GM18951 (cell line): ENCODE measurements at regions not wholly inside any gene's neighbourhood (a gene's known extent, or its start where the extent isn't known, plus 50 kb on each side); places are given as distances from the start of the nearest gene placed in this dataset.
"Not testable (repeated sequence)": the region's sequence is repeated elsewhere in the genome, so short reads cannot be mapped to it uniquely, and the experiment has no call there.

ENCODE experiments used
- POLR2A ChIP-seq: IDR thresholded peaks from 4 replicates; pipeline ENCODE4 v1.6.1; 2011; ENCODE audit warnings: mild to moderate bottlenecking; ENCODE audit not compliant: insufficient read length, insufficient read depth; ENCODE audit errors: extremely low read depth
- in situ Hi-C: fragments of 300-500 bp; cut with MboI; formaldehyde crosslinking; loops from one replicate; pipeline ENCODE4 v1.12.0; 2022; ENCODE audit warnings: low sequenced_read_pairs, mixed read lengths, inconsistent platforms; ENCODE audit not compliant: unreplicated experiment

- no peak for TF ChIP-seq POLR2A
- in situ Hi-C loops: no loop called here
Observed at GRCh38 chr10:36808625-36809362, 316.6 kb upstream of the ANKRD30A start.

DNA sequence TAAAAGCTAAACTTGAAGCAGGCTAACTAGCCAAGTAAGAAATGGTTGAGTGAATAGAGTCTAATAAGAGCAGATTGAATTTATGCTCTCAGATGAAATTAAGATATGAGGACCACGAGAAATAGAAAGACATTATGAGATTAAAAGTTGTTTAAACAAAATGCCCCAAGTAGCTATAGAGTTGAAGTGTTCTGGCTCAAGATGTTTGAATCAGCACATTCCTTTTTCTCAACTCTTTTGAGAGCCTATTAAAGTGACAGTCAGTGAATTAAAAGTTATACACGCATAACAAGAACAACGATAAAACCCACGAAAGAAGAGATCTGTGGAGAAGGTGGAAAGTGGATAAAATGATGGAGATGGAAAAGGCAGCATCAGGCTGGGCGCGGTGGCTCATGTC lies 322.2 kb upstream of the ANKRD30A start:
- in situ Hi-C loops: no loop called here
- no peak for TF ChIP-seq POLR2A

GRCh38 chr10:36802490-36803153 lies 322.8 kb upstream of the ANKRD30A start:
- in situ Hi-C loops: no loop called here
- no peak for TF ChIP-seq POLR2A

DNA sequence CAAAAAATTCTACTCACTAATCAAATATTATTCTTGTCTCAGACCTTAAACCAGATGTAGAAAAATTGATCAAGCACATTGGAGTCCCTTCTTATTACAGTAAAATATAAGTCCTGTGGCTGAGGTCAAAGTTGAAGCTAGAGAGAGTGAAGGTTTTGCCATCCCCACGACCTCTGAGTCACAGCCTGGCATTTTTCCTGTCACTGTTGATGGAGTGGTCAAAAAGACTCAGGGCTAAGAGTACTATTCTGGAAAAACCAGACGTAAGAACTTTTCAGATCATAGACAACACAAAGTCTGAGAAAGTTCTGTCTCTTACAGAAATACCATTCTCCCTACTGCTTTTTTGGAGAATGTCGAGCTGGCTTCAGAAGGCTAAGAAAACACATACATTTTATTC lies 323.7 kb upstream of the ANKRD30A start:
- TF ChIP-seq POLR2A: no peak
- in situ Hi-C loops: no loop called here

DNA sequence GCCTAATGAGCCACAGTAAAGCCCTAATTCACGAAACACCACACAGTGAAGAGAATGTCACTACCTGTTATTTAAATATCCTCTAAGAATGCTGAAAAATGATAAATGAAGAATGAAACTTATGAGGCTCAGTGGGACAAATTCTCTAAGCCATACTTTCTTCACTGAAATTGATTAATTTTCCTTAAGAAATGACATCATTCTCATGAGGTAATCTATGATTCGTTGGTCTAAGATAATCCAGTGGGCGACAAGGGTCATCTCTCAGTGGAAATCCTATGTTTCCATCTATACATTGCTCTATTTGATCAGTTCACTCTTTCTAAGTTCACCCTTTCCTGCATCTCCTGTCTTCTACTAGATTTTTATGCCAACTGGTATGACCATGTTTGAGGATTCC lies 330.4 kb upstream of the ANKRD30A start:
- in situ Hi-C loops: no loop called here
- TF ChIP-seq POLR2A: no peak

GRCh38 chr10:36789974-36790373 lies 335.4 kb upstream of the ANKRD30A start:
- in situ Hi-C loops: no loop called here

GRCh38 chr10:36788152-36788551 lies 337.2 kb upstream of the ANKRD30A start:
- in situ Hi-C loops: no loop called here
- TF ChIP-seq POLR2A: no peak

More at GRCh38 chr10:36789974-36790373, 335.4 kb upstream of the ANKRD30A start:
- no peak for TF ChIP-seq POLR2A

- in situ Hi-C loops: no loop called here
Observed at GRCh38 chr10:36783400-36783799, 342.0 kb upstream of the ANKRD30A start.

GRCh38 chr10:36781570-36781969 lies 343.8 kb upstream of the ANKRD30A start:
- in situ Hi-C loops: no loop called here
- no peak for TF ChIP-seq POLR2A

More at GRCh38 chr10:36783400-36783799, 342.0 kb upstream of the ANKRD30A start:
- TF ChIP-seq POLR2A: no peak

GRCh38 chr10:36780158-36780557 lies 345.2 kb upstream of the ANKRD30A start:
- in situ Hi-C loops: no loop called here
- no peak for TF ChIP-seq POLR2A

- in situ Hi-C loops: no loop called here
Observed at GRCh38 chr10:36779238-36779846, 346.1 kb upstream of the ANKRD30A start.

DNA sequence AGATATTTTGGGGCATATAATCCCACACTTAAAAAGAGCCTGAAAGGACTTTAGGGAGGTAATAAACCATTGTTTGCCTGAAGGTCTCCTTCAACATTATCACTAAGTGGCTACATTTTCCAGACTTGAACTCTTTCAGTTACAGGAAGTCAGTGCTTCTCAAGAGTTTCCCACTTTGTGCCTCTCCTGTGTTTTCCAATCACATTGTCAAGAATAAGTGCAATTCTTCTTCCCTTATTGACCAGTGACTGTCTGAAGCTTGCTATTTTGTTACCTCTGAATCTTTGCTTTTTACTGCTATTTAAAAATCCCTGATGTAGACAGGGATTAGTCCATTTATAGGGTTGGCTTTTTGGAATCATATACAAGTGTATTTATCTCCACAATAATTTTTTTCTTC lies 346.7 kb upstream of the ANKRD30A start:
- no peak for TF ChIP-seq POLR2A
- in situ Hi-C loops: no loop called here

More at GRCh38 chr10:36779238-36779846, 346.1 kb upstream of the ANKRD30A start:
- no peak for TF ChIP-seq POLR2A

GRCh38 chr10:36773652-36774051 lies 351.7 kb upstream of the ANKRD30A start:
- in situ Hi-C loops: no loop called here
- TF ChIP-seq POLR2A: no peak

GRCh38 chr10:36771725-36772124 lies 353.7 kb upstream of the ANKRD30A start:
- TF ChIP-seq POLR2A: no peak
- in situ Hi-C loops: no loop called here

DNA sequence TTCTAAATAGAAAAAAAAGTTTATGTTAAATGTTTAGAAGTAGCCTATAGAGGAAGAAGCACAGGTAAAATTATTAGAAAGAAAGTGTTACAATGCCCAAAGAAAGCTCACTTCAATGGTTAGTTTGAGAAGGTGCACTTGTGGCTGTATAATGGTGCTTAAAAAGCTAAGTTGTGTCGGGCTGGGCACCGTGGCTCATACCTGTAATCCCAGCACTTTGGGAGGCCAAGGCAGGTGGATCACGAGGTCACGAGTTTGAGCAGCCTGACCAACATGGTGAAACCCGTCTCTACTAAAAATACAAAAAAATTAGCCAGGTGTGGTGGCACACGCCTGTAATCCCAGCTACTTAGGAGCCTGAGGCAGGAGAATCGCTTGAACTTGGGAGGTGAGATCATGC lies 355.7 kb upstream of the ANKRD30A start:
- in situ Hi-C loops: not testable (repeated sequence)
